Type B pancreatic cell (in vitro differentiated cells): ENCODE measurements at regions not wholly inside any gene's neighbourhood (a gene's known extent, or its start where the extent isn't known, plus 50 kb on each side); places are given as distances from the start of the nearest gene placed in this dataset.
"Not testable (repeated sequence)": the region's sequence is repeated elsewhere in the genome, so short reads cannot be mapped to it uniquely, and the experiment has no call there.

Experiments used
- DNase-seq: peaks from one replicate; pipeline ENCODE4 v3.0.0; 2021; ENCODE audit warnings: mixed read lengths; ENCODE audit not compliant: unreplicated experiment; ENCODE audit errors: extremely low spot score
- H3K27ac Mint-ChIP-seq: 2 replicates; pipeline ENCODE4 v1.8.0; 2021; ENCODE audit warnings: mild to moderate bottlenecking, mixed read lengths
- H3K27me3 Mint-ChIP-seq: 2 replicates; pipeline ENCODE4 v1.8.0; 2021; ENCODE audit warnings: mixed read lengths
- H3K36me3 Mint-ChIP-seq: 2 replicates; pipeline ENCODE4 v1.8.0; 2021; ENCODE audit warnings: mixed read lengths
- H3K4me1 Mint-ChIP-seq: one replicate; pipeline ENCODE4 v1.8.0; 2021; ENCODE audit warnings: mixed read lengths; ENCODE audit not compliant: unreplicated experiment
- H3K4me3 Mint-ChIP-seq: 2 replicates; pipeline ENCODE4 v1.8.0; 2021; ENCODE audit warnings: mild to moderate bottlenecking, mixed read lengths
- H3K9me3 Mint-ChIP-seq: 2 replicates; pipeline ENCODE4 v1.8.0; 2021; ENCODE audit warnings: mixed read lengths
- TF ChIP-seq, protein P1 (sequence below): fragments of 200-600 bp; sonication (generic); conservative IDR thresholded peaks from 2 replicates; pipeline ENCODE4 v1.5.0; 2021; ENCODE audit warnings: antibody characterized with exemption, mild to moderate bottlenecking

DNA sequence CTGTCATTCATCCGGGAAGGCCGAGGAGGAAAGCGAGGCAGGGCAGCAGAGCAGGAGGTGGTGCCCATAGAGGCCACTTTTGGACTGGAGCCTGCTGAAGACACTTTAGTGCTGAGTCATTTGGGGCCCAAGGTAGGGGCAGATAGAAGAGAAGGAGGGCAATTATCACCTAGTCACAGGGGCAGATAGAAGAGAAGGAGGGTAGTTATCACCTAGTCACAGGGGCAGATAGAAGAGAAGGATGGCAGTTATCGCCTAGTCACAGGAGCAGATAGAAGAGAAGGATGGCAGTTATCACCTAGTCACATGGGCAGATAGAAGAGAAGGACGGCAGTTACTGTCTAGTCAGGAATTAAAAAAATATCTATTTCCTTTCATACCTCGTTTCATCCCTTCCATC lies 1372.6 kb downstream of the FOXD4L5 start:
- H3K4me3 Mint-ChIP-seq = not testable (repeated sequence)

DNA sequence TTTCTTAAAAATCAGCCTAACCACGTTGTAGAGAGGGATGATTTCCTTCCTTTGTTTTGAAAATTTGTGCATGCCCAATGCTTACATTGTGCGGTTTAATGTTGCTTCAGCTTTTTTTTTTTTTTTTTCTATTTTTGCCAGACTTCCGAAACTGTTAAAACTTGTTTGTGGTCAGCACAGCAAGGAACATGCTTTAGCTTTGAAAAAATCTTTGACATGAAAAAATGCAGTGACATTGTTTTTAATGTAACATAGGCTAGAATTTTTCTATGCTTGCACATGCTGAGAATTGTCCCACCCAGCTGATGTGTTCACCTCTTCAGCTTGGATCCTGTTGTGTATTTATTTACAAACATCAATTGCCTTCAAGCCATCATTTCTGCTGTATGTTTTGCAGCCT lies 1375.9 kb downstream of the FOXD4L5 start:
- H3K4me1 Mint-ChIP-seq, H3K9me3 Mint-ChIP-seq, DNase-seq, H3K27me3 Mint-ChIP-seq, H3K4me3 Mint-ChIP-seq, H3K36me3 Mint-ChIP-seq, H3K27ac Mint-ChIP-seq: not testable (repeated sequence)

More for the DNA sequence above, 1372.6 kb downstream of the FOXD4L5 start:
- H3K9me3 Mint-ChIP-seq, H3K4me1 Mint-ChIP-seq, H3K36me3 Mint-ChIP-seq, H3K27ac Mint-ChIP-seq, H3K27me3 Mint-ChIP-seq, DNase-seq: not testable (repeated sequence)

DNA sequence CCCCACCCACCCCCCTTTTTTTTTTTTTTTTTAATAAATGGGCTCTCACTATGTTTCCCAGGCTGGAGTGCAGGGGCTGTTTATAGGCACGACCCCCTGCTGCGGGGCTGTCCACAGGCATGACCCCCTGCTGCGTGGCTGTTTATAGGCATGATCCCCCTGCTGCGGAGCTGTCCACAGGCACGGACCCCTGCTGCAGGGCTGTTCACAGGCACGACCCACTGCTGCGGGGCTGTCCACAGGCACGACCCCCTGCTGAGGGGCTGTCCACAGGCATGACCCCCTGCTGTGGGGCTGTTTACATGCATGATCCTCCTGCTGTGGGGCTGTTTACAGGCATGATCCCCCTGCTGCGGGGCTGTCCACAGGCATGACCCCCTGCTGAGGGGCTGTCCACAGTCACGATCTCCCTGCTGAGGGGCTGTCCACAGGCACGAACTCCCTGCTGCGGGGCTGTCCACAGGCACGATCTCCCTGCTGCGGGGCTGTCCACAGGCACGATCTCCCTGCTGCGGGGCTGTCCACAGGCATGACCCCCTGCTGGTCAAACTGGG lies 1385.3 kb downstream of the FOXD4L5 start:
- not testable (repeated sequence) for H3K27ac Mint-ChIP-seq, DNase-seq, H3K9me3 Mint-ChIP-seq, H3K4me3 Mint-ChIP-seq, H3K27me3 Mint-ChIP-seq, H3K36me3 Mint-ChIP-seq, H3K4me1 Mint-ChIP-seq

DNA sequence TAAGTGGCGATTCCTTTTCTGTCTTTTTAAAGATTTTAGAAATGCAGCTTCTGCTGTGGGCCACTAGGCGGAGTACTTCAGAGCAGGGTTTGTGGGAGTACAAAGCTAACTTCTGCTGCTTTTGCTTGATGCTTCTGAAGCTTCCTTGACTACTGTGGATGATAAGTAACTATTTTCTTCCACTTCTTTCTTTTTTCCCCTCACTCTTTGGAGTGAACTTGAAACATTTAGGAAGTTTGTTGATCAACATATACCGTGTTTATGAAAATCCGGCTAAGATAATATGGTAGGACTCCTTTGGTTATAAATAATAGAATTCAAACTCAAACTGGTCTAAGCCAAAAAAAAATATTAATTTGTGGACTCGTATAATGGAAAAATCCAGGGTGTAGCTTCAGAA lies 1403.6 kb downstream of the FOXD4L5 start:
- not testable (repeated sequence) for DNase-seq, H3K36me3 Mint-ChIP-seq, H3K4me3 Mint-ChIP-seq, H3K27ac Mint-ChIP-seq, H3K9me3 Mint-ChIP-seq, H3K27me3 Mint-ChIP-seq, H3K4me1 Mint-ChIP-seq

DNA sequence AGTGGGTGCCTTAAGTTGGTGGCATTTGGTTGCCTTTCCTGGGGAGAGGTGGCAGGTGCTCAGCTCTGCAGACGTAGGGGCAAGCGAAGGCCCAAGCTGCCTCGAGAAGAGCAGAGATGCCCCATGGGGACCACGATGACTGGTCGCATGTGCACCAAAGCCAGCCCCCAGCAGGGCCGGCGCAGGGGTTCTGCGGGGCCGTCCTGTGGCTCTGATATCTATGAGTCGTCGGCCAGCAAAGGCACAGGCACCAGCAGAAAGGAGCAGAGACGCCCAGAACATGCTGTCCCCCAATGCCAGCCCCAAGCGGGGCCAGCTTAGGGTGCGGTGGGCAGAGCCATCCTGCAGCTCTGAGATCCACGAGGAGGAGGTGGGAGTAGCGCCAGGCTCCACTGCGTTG lies 1408.6 kb downstream of the FOXD4L5 start:
- not testable (repeated sequence) for H3K27ac Mint-ChIP-seq, DNase-seq, H3K4me1 Mint-ChIP-seq, H3K36me3 Mint-ChIP-seq, H3K4me3 Mint-ChIP-seq, H3K27me3 Mint-ChIP-seq, H3K9me3 Mint-ChIP-seq

DNA sequence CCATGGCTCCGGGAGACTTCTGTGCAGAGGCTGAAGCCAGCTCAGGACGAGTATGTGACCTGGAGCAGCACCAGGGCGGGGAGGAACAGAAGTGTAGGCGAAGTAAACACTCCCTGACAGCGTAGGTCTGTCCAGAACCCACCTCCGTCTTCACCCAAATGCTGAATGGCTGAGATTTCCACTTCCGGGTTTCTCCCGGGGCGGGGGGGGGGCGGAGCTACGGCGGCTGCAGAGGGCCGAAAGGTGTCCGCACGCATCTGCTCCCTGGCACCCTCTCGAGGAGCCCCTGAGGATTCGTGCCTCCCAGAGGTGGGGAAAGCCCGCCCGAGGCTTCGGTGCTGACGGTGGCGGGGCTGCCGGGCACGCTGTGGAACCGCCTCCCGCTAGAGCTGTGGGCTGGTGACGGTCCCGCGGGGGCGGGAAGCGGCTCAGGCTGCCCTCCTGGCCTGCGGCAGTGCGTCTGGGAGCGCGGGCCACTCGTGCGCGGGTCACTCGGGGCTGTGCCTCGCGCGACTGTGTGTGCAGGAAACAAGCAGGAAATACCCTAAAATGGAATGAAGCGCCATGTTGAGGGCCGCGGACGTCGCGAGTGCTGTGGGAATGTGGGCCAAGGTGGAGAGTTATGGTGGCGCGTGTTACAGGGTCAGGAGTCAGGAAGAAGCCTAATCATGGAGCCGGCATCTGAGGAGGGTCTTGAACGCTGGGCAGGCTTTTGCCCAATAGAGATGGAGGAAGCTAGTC lies 1425.4 kb downstream of the FOXD4L5 start:
- no peak overlapping the region for H3K4me3 Mint-ChIP-seq
- H3K36me3 Mint-ChIP-seq = no peaks in the 10 kb centered on the region
- TF ChIP-seq, protein P1, sequence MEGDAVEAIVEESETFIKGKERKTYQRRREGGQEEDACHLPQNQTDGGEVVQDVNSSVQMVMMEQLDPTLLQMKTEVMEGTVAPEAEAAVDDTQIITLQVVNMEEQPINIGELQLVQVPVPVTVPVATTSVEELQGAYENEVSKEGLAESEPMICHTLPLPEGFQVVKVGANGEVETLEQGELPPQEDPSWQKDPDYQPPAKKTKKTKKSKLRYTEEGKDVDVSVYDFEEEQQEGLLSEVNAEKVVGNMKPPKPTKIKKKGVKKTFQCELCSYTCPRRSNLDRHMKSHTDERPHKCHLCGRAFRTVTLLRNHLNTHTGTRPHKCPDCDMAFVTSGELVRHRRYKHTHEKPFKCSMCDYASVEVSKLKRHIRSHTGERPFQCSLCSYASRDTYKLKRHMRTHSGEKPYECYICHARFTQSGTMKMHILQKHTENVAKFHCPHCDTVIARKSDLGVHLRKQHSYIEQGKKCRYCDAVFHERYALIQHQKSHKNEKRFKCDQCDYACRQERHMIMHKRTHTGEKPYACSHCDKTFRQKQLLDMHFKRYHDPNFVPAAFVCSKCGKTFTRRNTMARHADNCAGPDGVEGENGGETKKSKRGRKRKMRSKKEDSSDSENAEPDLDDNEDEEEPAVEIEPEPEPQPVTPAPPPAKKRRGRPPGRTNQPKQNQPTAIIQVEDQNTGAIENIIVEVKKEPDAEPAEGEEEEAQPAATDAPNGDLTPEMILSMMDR = no peak
- H3K27me3 Mint-ChIP-seq = no peaks in the 10 kb centered on the region
- H3K27ac Mint-ChIP-seq = no peak overlapping the region
- H3K4me1 Mint-ChIP-seq = no peaks in the 10 kb centered on the region
- no peak for DNase-seq
- H3K9me3 Mint-ChIP-seq = peaks cover 5% of the 10 kb centered on the region

DNA sequence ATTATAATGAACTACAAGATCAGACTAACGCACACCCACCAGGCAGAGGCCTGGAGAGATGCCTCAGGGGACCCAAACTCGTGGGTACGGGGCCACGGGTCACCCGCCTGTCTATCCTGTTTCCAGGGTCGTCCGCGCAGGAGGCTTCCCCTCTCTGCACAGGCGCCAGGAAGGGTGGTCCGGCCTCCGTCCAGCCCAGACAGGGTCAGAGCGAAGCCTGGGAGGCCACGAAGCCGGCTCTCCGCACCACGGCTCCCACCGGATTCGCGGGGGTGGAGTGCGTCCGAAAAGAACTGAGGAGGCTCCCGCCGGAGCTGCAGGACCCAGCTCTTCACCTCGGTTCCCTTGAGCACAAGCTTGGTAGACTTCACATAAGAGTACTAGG lies 1425.9 kb downstream of the FOXD4L5 start:
- H3K4me3 Mint-ChIP-seq, H3K4me1 Mint-ChIP-seq, H3K27me3 Mint-ChIP-seq, DNase-seq, H3K27ac Mint-ChIP-seq, H3K9me3 Mint-ChIP-seq, H3K36me3 Mint-ChIP-seq: not testable (repeated sequence)

DNA sequence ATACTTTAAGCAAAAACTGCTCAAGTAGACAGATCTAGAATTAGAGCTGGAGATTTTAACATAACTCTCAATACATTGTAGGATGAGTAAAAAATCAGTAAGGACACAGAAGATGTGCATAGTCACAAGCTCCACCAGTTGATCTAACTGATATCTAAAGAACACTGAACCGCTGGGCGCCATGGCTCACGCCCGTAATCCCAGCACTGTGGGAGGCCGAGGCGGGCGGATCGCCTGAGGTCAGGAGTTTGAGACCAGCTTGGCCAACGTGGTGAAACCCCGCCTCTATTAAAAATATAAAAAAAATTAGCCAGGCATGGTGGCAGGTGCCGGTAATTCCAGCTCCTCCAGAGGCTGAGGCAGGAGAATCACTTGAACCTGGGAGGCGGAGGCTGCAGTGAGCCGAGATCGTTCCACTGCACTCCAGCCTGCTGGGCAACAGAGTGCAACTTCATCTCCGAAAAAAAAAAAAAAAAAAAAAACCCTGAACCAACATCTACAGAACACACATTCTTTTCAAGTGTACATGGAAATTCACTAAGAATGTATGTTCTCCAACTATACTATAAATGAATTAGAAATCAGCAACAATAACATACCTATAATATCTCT lies 1431.8 kb downstream of the FOXD4L5 start:
- not testable (repeated sequence) for H3K36me3 Mint-ChIP-seq, H3K27ac Mint-ChIP-seq, H3K4me3 Mint-ChIP-seq, DNase-seq, H3K9me3 Mint-ChIP-seq, H3K27me3 Mint-ChIP-seq, H3K4me1 Mint-ChIP-seq

DNA sequence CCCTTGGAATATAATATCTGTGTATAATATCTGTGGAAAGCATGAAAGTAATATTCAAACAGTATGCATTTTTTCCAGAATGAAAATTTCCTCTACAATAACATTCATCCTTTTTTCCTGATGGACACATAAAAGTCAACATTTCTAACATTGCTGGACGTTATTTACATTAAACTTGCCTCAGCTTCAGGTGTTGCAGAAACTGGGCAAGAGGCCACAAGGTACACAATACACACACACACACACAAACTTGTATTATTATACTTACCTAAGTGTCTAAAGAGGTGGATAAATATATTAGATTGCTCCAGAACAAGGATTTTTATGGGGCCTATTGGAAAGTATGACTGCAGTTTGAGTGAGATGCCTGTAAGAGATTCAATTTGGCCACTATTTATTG lies 1460.2 kb downstream of the FOXD4L5 start:
- not testable (repeated sequence) for H3K27ac Mint-ChIP-seq, H3K9me3 Mint-ChIP-seq, H3K4me3 Mint-ChIP-seq, DNase-seq, H3K27me3 Mint-ChIP-seq, H3K36me3 Mint-ChIP-seq, H3K4me1 Mint-ChIP-seq

DNA sequence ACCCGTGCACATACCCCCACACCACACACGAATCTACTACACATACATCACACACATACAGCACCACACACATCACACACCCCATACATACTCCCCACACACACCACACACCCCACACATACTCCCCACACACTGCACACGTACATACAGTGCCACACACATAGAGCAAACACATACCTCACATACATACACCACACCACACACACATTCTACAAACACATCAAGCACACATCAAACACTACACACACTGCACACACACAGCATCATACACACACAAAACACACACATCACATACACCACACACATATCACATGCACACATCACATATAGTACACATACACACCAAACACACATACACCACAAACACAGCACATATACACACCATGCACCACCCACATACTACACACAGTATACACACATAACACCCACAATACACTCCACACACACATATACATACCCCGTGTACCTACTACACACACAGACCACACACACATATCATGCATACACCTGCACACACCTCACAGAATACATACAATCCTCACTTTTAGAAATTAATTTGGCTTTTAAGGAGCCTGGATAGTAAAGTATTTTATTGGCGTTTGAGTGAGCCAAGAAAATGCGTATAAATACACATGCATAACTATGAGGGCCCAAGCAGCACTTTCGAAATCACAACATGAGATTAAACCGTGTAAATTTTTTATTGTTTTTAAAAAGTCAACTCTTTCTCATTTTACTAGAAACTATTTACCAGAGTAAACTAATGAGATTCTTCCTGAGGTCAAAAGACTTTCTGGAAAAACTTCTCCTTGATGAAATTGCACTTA lies 1461.4 kb downstream of the FOXD4L5 start:
- not testable (repeated sequence) for H3K9me3 Mint-ChIP-seq, H3K27ac Mint-ChIP-seq, H3K36me3 Mint-ChIP-seq, DNase-seq, H3K4me1 Mint-ChIP-seq, H3K27me3 Mint-ChIP-seq, H3K4me3 Mint-ChIP-seq

DNA sequence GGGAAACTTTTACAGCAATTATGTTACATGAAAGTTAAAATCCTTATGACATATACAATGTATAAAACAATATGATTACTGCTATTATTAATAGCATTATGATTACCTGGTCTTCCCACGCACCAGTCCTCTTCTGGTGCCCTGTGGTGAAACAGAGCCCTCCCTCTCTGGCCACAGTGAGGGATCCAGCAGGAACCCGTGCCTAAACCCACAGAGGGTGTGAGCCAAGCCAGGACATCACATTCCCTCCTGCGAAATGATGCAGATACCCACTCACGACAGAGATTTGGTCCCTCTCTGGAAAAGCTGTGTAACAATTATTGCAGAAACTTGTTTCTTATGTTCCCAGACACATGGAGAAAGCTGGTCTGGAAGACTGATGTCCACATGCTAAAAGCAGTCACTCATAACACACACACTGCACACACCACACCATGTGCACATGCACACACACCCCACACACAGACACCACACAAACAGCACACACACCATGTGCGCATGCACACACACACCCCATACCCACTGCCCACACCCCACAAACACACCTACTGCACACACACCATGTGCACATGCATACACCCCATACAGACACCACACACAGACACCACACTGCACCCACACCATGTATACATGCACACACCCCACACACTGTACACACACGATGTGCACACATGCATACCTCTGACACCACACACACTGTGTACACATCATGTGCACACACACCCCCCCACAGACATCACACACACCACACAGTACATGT lies 1462.2 kb downstream of the FOXD4L5 start:
- Mint-ChIP-seq H3K27me3 (peaks cover 12% of the 10 kb centered on the region), H3K9me3 (peaks cover 11% of the 10 kb centered on the region)
- not testable (repeated sequence) for H3K27ac Mint-ChIP-seq, H3K4me1 Mint-ChIP-seq, H3K36me3 Mint-ChIP-seq, H3K4me3 Mint-ChIP-seq, DNase-seq

DNA sequence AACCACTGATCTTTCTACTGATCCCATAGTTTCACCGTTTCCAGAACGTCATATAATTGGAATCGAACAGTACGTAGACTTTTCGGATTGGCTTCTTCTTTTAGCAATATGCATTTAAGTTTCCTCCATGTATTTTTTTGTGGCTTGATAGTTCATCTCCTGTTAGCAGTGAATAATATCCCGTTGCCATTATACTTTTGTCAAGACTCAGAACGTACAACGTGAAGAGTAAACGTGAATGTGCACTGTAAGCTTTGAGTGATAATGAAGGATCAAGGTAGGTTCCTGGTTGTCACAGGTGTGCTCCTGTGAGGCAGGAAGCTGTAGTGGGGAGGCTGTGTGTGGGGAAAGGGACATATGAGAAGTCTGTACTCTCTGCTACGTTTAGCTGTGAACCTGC lies 1463.7 kb downstream of the FOXD4L5 start:
- DNase-seq, H3K4me1 Mint-ChIP-seq, H3K4me3 Mint-ChIP-seq, H3K27ac Mint-ChIP-seq: not testable (repeated sequence)
- peaks cover 11% of the 10 kb centered on the region for H3K36me3 Mint-ChIP-seq
- H3K9me3 Mint-ChIP-seq = peaks cover 19% of the 10 kb centered on the region
- H3K27me3 Mint-ChIP-seq = peaks cover 25% of the 10 kb centered on the region
